ENCODE measurements at regions not wholly inside any gene's neighbourhood (a gene's known extent, or its start where the extent isn't known, plus 50 kb on each side); places are given as distances from the start of the nearest gene placed in this dataset.

- no peak for TF ChIP-seq POLR2A (IDR thresholded peaks at IDR 0.05)
- TF ChIP-seq, protein P1, sequence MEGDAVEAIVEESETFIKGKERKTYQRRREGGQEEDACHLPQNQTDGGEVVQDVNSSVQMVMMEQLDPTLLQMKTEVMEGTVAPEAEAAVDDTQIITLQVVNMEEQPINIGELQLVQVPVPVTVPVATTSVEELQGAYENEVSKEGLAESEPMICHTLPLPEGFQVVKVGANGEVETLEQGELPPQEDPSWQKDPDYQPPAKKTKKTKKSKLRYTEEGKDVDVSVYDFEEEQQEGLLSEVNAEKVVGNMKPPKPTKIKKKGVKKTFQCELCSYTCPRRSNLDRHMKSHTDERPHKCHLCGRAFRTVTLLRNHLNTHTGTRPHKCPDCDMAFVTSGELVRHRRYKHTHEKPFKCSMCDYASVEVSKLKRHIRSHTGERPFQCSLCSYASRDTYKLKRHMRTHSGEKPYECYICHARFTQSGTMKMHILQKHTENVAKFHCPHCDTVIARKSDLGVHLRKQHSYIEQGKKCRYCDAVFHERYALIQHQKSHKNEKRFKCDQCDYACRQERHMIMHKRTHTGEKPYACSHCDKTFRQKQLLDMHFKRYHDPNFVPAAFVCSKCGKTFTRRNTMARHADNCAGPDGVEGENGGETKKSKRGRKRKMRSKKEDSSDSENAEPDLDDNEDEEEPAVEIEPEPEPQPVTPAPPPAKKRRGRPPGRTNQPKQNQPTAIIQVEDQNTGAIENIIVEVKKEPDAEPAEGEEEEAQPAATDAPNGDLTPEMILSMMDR (IDR thresholded peaks at IDR 0.05): no peak
Measured at GRCh38 chr1:195617106-195617505, 991.1 kb downstream of the KCNT2 start.

Data from heart left ventricle (tissue), 13 donors.